H1 (cell line): ENCODE measurements at regions not wholly inside any gene's neighbourhood (a gene's known extent, or its start where the extent isn't known, plus 50 kb on each side); places are given as distances from the start of the nearest gene placed in this dataset.

ENCODE experiments used
- KDM5A ChIP-seq: fragments of 200-600 bp; IDR thresholded peaks from 2 replicates; pipeline ENCODE4 v1.7.1; 2012; ENCODE audit warnings: mild to moderate bottlenecking, low read length, inconsistent platforms, mixed read lengths
- NANOG ChIP-seq: IDR thresholded peaks from 2 replicates; pipeline ENCODE4 v1.6.1; 2011; ENCODE audit warnings: low read length, low read depth, mild to moderate bottlenecking, inconsistent platforms; ENCODE audit not compliant: insufficient read depth, poor library complexity, severe bottlenecking
- SAP30 ChIP-seq: fragments of 300-600 bp; sonication (generic); IDR thresholded peaks from 2 replicates; pipeline ENCODE4 v1.7.1; 2012; ENCODE audit warnings: low read length, moderate library complexity, mild to moderate bottlenecking, inconsistent platforms; ENCODE audit not compliant: insufficient read depth, insufficient replicate concordance
- SIX5 ChIP-seq: IDR thresholded peaks from 2 replicates; pipeline ENCODE4 v1.6.1; 2011; ENCODE audit warnings: mild to moderate bottlenecking, low read depth, low read length
- ZNF274 ChIP-seq: IDR thresholded peaks from 2 replicates; pipeline ENCODE4 v1.7.0; 2012; ENCODE audit warnings: low read length, borderline replicate concordance; ENCODE audit errors: extremely low read depth
- TF ChIP-seq, protein P1 (sequence below), 3 experiments: IDR thresholded peaks; 1 replicate in 2 of 3; 2 replicates in 1 of 3; pipeline versions ENCODE4 v1.5.1 to v1.6.1; 2011; ENCODE audit warnings: low read length in 3 of 3, mild to moderate bottlenecking in 3 of 3, inconsistent platforms in 2 of 3, low read depth in 1 of 3, moderate library complexity in 1 of 3; ENCODE audit not compliant: insufficient read depth in 1 of 3; ENCODE audit errors: control extremely low read depth in 1 of 3

DNA sequence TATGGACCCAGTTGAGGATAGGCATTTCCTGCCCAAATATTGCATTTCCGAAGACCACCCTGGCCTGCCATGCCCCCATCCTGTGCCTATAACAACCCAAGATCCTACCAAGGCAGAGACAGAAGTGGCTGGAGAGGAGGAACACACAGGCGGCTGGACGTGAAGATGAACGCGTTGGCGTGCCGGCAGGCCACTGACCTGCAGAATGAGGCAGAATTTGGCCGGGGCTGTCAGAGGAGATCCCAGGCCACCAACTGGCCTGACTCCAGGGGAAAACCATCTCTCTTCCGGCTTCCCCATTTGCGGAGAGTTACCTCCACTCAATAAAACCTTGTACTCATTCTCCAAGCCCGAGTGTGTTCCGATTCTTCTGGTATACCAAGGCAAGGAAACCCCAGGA is 1507.5 kb downstream of the EFNA5 start (continued):
- no peak for TF ChIP-seq SAP30
- TF ChIP-seq ZNF274: no peak
- TF ChIP-seq, protein P1, sequence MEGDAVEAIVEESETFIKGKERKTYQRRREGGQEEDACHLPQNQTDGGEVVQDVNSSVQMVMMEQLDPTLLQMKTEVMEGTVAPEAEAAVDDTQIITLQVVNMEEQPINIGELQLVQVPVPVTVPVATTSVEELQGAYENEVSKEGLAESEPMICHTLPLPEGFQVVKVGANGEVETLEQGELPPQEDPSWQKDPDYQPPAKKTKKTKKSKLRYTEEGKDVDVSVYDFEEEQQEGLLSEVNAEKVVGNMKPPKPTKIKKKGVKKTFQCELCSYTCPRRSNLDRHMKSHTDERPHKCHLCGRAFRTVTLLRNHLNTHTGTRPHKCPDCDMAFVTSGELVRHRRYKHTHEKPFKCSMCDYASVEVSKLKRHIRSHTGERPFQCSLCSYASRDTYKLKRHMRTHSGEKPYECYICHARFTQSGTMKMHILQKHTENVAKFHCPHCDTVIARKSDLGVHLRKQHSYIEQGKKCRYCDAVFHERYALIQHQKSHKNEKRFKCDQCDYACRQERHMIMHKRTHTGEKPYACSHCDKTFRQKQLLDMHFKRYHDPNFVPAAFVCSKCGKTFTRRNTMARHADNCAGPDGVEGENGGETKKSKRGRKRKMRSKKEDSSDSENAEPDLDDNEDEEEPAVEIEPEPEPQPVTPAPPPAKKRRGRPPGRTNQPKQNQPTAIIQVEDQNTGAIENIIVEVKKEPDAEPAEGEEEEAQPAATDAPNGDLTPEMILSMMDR (IDR thresholded peaks at IDR 0.05; ENCODE audit: control extremely low read depth in 1 of 3, insufficient read depth in 1 of 3, low read depth in 1 of 3, low read length in 3 of 3): no peak
- TF ChIP-seq SIX5: no peak
- no peak for TF ChIP-seq KDM5A
- no peak for TF ChIP-seq NANOG
